Umbilical cord (tissue), 1 donor: ENCODE measurements at regions not wholly inside any gene's neighbourhood (a gene's known extent, or its start where the extent isn't known, plus 50 kb on each side); places are given as distances from the start of the nearest gene placed in this dataset.
"Not testable (repeated sequence)": the region's sequence is repeated elsewhere in the genome, so short reads cannot be mapped to it uniquely, and the experiment has no call there.

Experiments
- DNase-seq: peaks from one replicate; pipeline ENCODE4 v3.0.0-alpha.2; 2015; ENCODE audit warnings: low spot score

GRCh38 chr2:65791404-65791975 lies 359.1 kb upstream of the SPRED2 start:
- no peak for DNase-seq

GRCh38 chr2:65790676-65790935 lies 358.2 kb upstream of the SPRED2 start:
- no peak for DNase-seq

DNA sequence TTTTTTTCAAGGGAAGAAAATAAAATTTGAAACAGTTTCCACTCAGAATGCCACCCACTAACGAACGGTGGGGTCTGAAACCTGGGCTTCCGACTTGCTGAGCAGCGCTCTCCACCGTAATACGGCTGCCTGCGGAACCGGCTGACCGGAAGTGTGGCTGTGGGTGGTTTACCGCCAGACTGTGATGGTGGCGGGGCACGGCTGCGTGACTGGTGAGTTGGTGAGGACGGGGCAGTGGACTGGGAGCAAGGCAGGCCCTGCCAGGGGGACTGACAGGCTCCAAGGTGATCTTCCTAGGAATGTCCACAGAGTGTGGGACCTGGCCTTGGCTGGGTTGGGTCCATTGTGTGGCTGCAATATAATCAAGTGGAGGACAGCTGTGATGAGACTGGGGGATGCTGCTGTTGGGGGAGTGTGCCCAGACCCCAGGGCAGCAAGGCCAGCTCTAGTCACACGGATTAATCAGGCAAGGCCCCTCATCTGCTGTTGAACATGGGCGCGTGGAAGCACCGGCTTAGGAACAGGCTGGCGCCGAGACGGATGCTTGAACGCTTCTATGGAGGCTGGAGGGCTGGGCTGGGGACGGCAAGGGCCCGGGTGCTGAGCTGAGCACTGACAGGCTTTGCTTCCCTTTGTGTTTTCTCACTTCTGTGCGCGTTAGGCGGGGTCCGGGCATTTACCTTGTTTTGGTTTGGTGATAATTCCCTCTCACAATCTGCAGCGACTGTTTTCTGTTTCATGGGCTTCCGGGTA lies 357.7 kb upstream of the SPRED2 start:
- no peak for DNase-seq

DNA sequence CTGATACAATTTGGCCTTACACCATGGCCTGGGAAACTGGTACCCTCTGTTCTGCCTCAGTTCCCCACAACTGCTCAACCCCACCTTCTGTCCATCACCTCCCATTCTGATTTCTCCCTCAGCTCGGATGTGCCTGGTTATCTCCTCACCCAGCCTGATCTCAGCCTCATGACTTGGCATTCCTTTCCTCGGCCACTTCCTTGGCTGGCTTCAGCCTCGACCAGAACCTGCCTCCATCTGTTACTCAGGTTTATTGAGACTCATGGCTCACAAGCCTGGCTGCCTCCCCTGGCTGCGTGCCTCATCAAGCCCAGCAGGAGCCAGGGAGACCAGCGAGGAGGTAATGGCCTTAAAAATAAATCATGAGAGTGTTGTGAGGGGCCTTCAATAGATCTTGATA lies 356.2 kb upstream of the SPRED2 start:
- DNase-seq, result no peak

DNA sequence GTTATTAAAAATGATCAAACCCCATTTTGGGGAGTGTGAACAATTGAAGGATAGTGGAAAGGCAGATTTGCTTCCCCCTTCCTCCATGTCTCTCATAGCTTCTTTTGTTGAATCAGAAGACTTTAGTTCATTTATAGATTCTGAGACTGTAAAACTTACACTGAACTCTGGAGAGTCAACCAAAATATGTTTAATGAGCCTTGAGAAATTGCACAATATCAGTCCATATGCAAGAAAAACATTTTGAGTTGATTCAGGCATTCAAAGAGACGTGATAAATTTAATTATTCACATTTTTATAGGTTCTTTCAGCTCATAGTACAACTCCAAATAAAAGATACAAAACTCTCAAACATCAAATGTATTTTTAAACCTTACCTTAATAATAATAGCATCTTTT lies 354.4 kb upstream of the SPRED2 start:
- no peak for DNase-seq

- no peak for DNase-seq
These were observed 353.8 kb upstream of the SPRED2 start for GRCh38 chr2:65786007-65786717.

DNA sequence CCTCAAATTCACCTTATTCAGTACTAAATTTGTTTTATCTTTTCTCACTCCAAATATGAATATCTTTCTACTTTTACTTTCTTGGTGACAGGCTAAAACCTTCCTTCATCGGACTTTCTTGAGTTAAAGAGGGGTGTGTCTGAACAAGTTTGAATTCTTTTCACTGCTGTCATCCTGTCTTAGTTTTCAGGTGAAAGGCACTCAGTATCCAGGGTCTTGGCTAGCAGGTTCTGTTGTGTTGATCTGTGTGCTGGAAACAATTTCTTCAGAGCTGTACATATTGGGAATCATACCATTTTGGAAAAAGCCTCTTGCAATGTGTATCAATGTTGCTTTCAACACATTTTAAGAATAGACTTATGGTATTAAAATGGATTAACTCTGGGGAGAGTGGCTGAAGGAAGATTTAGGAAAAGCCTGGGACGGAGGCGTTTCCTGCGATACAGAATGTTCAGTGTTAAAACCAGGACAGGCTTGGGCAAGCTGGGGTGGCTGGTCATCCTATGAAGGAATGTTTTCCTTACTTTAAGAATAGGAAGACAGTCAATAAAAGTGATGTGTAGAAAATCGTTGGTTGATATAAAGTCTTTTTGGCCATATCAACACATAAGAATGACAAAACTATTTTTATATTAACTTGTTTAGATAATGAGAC lies 350.7 kb upstream of the SPRED2 start:
- peak; percentile 2 for DNase-seq

DNA sequence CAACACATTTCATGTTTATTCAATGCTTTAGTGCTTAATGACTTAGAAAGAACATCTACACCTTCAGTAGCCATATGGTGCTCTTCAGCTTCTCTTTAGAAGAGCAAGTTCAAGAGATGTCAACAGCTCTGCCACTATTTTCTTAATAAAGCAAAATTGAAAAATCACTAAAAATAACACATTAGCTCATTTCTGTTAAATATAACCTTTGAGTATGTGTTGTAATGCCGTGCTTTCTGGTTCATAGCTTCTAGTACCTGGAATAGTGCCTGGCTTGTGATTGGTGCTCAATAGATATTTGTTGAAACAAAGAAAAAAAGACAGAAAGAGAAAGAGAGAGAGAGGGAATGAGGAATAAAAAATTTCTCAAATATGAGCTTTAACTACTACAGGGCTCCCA lies 349.8 kb upstream of the SPRED2 start:
- no peak for DNase-seq

DNA sequence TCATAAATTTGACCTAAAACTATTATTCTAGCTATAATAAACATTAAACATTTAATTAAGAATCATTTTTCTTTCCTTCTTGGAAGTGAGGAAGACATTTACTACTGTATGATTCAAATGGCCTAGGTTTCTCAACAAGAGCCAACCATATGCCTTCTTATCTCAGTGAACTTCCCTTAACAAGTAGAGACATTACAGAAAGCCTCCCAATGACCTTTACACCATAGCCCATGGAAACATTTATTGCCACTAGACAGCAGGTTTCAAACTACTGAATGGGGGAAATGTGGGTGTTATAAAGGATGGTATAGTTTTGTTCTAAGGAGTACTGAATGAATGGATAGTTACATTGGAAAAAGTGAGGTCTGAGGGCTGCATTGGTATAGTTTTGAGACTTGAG lies 349.4 kb upstream of the SPRED2 start:
- no peak for DNase-seq

- no peak for DNase-seq
These were observed 346.6 kb upstream of the SPRED2 start for GRCh38 chr2:65779021-65779420.

- no peak for DNase-seq
These were observed 345.7 kb upstream of the SPRED2 start for GRCh38 chr2:65778137-65778536.

GRCh38 chr2:65775839-65776238 lies 343.4 kb upstream of the SPRED2 start:
- DNase-seq, result peak; percentile 63

- no peak for DNase-seq
These were observed 335.5 kb upstream of the SPRED2 start for GRCh38 chr2:65767946-65768345.

- no peak for DNase-seq
These were observed 334.4 kb upstream of the SPRED2 start for GRCh38 chr2:65766768-65767267.

DNA sequence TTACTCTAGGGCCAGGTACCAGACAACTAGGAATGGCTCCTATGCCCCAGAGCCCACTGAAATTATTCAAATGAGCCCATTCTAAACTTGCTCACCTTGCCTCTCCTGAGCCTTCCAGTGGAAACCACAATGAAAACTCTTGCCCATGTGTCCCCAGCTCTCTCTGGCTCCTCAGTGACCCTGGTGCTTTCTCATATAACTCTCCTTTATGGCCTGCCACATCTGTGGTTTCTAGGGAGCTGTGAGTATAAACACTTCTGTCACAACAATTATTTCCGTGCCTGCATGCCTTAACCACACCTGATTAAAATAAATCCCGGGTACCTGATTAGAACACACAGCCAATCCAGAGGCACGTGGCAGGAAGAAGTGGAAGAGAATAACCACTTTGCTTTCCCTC lies 333.0 kb upstream of the SPRED2 start:
- no peak for DNase-seq

GRCh38 chr2:65762068-65762467 lies 329.7 kb upstream of the SPRED2 start:
- DNase-seq, result no peak

DNA sequence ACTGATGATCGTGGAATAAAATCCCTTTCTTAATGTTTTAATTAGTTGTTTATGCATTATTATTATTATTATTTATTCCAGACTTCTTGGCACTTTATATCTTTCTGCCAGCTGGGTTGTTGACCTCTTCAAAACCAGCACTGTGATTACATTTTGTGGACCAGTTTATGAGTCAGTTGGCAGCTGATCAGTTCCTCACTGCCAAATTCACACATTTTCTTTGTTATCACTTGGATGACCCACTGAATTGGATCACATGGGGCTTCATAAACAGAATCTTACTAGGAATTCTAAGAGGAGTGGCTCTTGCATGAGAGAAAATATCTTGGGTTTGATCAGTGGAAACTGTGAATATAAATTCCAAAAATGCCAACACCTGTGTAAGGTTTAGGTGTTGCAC lies 321.8 kb upstream of the SPRED2 start:
- no peak for DNase-seq

- DNase-seq, result no peak
These were observed 319.0 kb upstream of the SPRED2 start for GRCh38 chr2:65751408-65751807.

DNA sequence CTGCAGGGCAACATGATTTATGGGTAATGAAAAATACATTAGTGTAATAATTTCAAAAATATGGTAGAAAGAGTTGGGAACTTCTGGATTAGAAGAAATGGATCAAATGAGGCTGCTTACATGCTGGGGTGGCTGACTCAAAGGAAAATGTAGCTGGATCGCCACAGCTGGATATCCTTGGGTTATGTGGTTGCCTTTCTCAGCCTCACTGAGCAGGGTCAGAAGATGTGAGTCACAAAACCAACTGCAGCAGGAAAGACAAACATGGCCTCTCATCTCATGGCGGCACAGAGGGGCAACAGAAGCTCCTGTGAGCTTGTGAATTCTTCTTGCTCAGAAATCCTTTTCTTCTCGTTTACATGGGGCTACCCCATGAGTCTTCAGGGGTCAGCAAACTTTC lies 317.1 kb upstream of the SPRED2 start:
- no peak for DNase-seq

GRCh38 chr2:65747875-65748274 lies 315.5 kb upstream of the SPRED2 start:
- DNase-seq, result not testable (repeated sequence)

GRCh38 chr2:65746931-65747675 lies 314.7 kb upstream of the SPRED2 start:
- DNase-seq, result peak; percentile 31
